ENCODE measurements at regions not wholly inside any gene's neighbourhood (a gene's known extent, or its start where the extent isn't known, plus 50 kb on each side); places are given as distances from the start of the nearest gene placed in this dataset.

- Mint-ChIP-seq H3K27ac (no peak overlapping the region), H3K9me3 (peaks cover 6 to 9% of the 10 kb centered on the region in 2 donors), H3K4me3 (no peak overlapping the region), H3K27me3 (peaks cover 7% of the 10 kb centered on the region), H3K4me1 (no peaks in the 10 kb centered on the region)
- DNase-seq: no peak
- no peak for ATAC-seq
Observed at GRCh38 chr6:126812010-126812409, 306.5 kb upstream of the RSPO3 start.

DNA sequence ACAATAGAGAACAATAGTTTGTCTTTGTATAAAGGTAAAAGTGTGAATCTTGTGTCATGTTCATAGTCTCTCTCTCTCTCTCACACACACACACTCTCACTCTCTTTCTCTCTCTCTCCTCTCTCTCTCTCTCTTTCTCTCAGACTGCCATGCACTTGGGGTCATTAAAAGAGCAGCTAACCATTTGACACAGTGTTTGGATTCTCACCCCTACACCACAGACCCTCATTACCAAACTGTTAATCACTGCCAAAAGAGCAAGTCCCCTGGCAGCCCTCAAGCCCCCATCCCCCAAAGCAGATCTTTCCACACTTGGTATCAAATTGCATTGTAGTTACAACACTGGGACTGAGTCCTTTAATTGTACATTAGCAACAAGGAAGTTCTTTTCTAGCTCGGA lies 305.8 kb upstream of the RSPO3 start:
- DNase-seq (no peak), ATAC-seq (no peak)
- no peak overlapping the region for H3K27ac Mint-ChIP-seq
- H3K9me3 Mint-ChIP-seq: peaks cover 6 to 9% of the 10 kb centered on the region in 2 donors
- H3K4me3 Mint-ChIP-seq: no peak overlapping the region
- peaks cover 3% of the 10 kb centered on the region for H3K27me3 Mint-ChIP-seq
- H3K4me1 Mint-ChIP-seq: no peaks in the 10 kb centered on the region

- no peak overlapping the region for H3K27ac Mint-ChIP-seq
- DNase-seq (no peak), ATAC-seq (no peak)
- no peak overlapping the region for H3K4me3 Mint-ChIP-seq
- peaks cover 6 to 9% of the 10 kb centered on the region in 2 donors for H3K9me3 Mint-ChIP-seq
- no peaks in the 10 kb centered on the region for H3K4me1 Mint-ChIP-seq
- H3K27me3 Mint-ChIP-seq: no peaks in the 10 kb centered on the region
Observed at GRCh38 chr6:126820634-126821033, 297.8 kb upstream of the RSPO3 start.

GRCh38 chr6:126821706-126822105 lies 296.8 kb upstream of the RSPO3 start:
- Mint-ChIP-seq H3K9me3 (no peaks in the 10 kb centered on the region), H3K27ac (no peak overlapping the region), H3K27me3 (no peaks in the 10 kb centered on the region), H3K4me1 (no peaks in the 10 kb centered on the region), H3K4me3 (no peak overlapping the region)
- no peak for DNase-seq
- ATAC-seq: no peak

DNA sequence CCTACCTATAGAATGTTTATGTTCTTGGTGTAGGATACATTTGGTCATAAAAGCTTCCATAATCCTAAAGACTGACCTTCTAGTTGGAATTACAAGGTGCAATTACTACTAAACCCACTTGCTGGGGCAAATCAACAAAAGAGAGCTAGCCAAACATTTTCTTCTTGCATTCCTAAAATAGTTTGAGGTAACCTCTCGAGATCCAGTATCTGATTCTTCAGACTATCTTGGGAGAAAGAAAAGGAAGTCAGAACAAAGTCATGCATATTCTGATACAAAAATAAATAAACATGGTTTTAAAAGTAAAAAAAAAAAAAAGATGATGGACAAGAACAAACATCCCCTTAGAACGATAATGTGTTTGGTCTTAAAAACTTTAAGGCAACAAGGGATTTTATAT lies 294.2 kb upstream of the RSPO3 start:
- H3K27me3 Mint-ChIP-seq: no peaks in the 10 kb centered on the region
- ATAC-seq (no peak), DNase-seq (no peak)

DNA sequence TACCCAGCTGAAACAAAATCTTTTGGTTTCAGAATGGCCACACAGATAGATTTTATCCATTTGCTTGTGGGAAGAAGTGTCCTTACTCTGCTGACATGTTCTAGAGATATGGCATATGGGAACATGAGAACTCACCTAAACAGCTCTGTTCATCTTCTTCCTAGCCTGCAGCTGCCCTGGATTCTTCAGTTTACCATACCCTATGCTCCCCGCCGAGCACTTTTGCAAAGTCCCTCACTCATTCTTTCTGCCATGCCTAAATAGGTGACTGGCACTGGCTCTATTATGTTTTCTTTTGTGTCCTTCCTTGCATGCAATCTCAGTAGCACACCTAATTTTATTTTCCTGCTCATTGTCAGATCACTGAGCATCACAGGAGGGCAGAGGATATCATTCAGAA lies 293.7 kb upstream of the RSPO3 start:
- Mint-ChIP-seq H3K27me3 (no peaks in the 10 kb centered on the region), H3K27ac (no peak overlapping the region), H3K4me3 (no peak overlapping the region), H3K9me3 (no peaks in the 10 kb centered on the region), H3K4me1 (no peaks in the 10 kb centered on the region)
- ATAC-seq: no peak
- DNase-seq: no peak

More for the DNA sequence above, 294.2 kb upstream of the RSPO3 start:
- Mint-ChIP-seq H3K4me1 (no peaks in the 10 kb centered on the region), H3K4me3 (no peak overlapping the region), H3K27ac (no peak overlapping the region), H3K9me3 (no peaks in the 10 kb centered on the region)

DNA sequence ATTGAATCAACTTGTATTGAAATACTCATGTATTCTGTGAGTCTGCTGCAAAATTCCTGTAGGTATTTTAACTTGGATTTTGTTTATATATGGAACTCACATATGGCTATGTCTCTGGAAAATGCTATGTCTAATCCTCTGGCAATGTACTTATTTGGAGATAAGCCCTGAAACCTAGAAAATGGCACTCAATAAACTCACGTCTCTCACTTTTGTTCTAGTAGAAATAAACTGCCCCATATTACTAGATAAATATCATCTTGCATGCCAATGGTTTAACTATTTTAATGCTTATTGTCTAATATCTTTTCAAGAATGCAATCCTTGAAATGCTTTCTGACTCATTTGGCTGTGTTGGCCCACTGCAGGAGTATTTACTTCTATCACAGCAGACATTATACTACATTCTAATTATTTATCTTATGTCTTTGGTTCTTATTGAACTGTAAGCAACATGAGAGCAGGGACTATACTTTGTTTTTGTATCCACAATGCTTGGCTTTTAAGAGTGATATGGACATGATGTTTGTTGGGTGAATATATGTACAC lies 292.2 kb upstream of the RSPO3 start:
- DNase-seq (no peak), ATAC-seq (no peak)
- no peak overlapping the region for H3K27ac Mint-ChIP-seq
- H3K9me3 Mint-ChIP-seq: no peaks in the 10 kb centered on the region
- no peaks in the 10 kb centered on the region for H3K27me3 Mint-ChIP-seq
- no peaks in the 10 kb centered on the region for H3K4me1 Mint-ChIP-seq
- no peak overlapping the region for H3K4me3 Mint-ChIP-seq

DNA sequence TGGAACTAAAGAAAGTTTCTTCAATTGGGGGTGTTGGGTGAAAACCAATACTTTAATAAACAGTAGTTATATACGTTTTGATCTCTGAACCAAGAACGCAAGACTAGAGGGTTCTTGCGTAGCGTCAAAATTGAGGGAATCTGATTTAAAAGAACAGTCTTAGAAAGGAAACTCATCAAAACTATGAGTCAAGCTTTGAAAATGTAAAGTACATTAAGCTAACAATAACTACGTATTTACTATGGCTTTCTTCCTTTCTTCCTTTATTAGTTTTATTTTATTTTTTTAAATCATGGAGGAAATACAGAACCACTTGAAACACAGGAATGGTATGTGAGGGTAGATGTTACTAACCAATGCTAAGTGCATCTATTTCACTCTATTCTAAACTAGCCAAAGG lies 287.0 kb upstream of the RSPO3 start:
- no peak for DNase-seq
- no peaks in the 10 kb centered on the region for H3K27me3 Mint-ChIP-seq
- H3K4me1 Mint-ChIP-seq: no peaks in the 10 kb centered on the region
- no peak overlapping the region for H3K27ac Mint-ChIP-seq
- no peak for ATAC-seq
- H3K4me3 Mint-ChIP-seq: no peak overlapping the region
- H3K9me3 Mint-ChIP-seq: no peaks in the 10 kb centered on the region

- ATAC-seq: no peak
- Mint-ChIP-seq H3K27ac (no peak overlapping the region), H3K27me3 (no peaks in the 10 kb centered on the region), H3K4me3 (no peak overlapping the region), H3K4me1 (no peaks in the 10 kb centered on the region), H3K9me3 (no peaks in the 10 kb centered on the region)
- DNase-seq: no peak
Observed at GRCh38 chr6:126842769-126843168, 275.7 kb upstream of the RSPO3 start.

DNA sequence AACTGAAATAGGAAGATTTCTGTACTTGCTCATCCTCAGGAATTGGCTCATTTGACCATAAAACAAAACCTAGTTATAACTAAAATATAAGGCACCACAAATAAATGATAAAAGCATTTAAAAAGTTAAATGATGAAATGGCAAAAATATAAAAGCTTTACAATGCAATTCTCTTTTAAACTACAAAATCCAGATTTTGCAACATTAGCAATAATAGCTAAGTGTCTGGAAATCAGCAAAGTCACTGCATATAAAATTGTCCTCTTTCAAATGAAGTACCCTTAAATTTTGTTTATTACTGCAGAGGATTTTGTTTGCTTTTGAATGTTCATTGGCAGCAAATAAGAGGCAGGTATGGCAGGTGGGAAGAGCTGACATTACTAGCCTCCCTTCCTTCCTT lies 270.4 kb upstream of the RSPO3 start:
- Mint-ChIP-seq H3K27ac (no peak overlapping the region), H3K4me1 (no peaks in the 10 kb centered on the region), H3K9me3 (peaks cover 0 to 18% of the 10 kb centered on the region in 2 donors), H3K27me3 (no peaks in the 10 kb centered on the region), H3K4me3 (no peak overlapping the region)
- ATAC-seq (no peak), DNase-seq (no peak)

DNA sequence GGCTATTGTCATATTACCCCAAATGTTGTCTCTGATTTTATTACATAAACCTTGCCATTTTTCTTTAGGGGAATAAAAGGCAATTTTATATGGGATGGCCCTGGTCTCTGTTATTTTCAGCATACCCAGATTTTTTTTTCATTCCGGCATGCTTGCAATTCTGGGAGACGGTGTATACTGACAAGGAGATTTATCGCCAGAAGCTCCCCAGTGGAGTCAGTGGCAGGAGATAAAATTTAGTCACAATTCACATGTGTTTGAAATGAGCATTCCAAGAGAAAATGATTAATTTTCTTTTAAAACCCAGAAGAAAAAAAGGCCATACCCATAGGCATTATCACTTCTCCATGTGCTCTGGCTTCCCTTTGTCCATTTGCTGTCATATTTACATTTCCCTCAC lies 250.8 kb upstream of the RSPO3 start:
- Mint-ChIP-seq H3K27me3 (no peaks in the 10 kb centered on the region), H3K4me1 (no peaks in the 10 kb centered on the region), H3K4me3 (no peak overlapping the region), H3K27ac (no peak overlapping the region), H3K9me3 (peaks cover 0 to 9% of the 10 kb centered on the region in 2 donors)
- DNase-seq: no peak
- ATAC-seq: no peak

GRCh38 chr6:126873351-126873750 lies 245.1 kb upstream of the RSPO3 start:
- H3K4me3 Mint-ChIP-seq: no peak overlapping the region
- DNase-seq (no peak), ATAC-seq (no peak)
- H3K27me3 Mint-ChIP-seq: no peaks in the 10 kb centered on the region
- no peak overlapping the region for H3K27ac Mint-ChIP-seq
- no peaks in the 10 kb centered on the region for H3K9me3 Mint-ChIP-seq
- H3K4me1 Mint-ChIP-seq: no peaks in the 10 kb centered on the region

DNA sequence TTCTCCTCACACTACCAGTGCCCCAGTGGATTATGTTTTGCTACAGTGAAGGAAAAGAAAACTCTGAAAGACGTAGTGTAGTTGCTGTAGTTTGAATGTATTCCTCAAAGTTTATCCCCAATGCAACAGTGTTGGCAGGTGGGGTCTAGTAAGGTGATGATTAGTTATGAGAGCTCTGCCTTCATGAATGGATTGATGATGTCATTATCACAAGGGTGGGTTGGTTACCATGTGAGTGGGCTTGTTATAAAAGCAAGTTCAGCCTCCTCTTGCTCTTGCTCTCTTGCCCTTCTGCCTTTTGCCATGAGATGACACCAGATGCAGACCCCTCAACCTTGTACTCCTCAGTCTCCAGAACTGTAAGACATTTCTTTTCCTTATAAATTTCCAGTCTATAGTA lies 244.7 kb upstream of the RSPO3 start:
- ATAC-seq: no peak
- H3K27me3 Mint-ChIP-seq: no peaks in the 10 kb centered on the region

GRCh38 chr6:126876446-126876845 lies 242.0 kb upstream of the RSPO3 start:
- ATAC-seq: no peak
- Mint-ChIP-seq H3K9me3 (no peaks in the 10 kb centered on the region), H3K4me3 (no peak overlapping the region), H3K27ac (no peak overlapping the region), H3K27me3 (no peaks in the 10 kb centered on the region), H3K4me1 (no peaks in the 10 kb centered on the region)
- DNase-seq: no peak

More for the DNA sequence above, 244.7 kb upstream of the RSPO3 start:
- H3K4me3 Mint-ChIP-seq: no peak overlapping the region
- no peaks in the 10 kb centered on the region for H3K9me3 Mint-ChIP-seq
- H3K27ac Mint-ChIP-seq: no peak overlapping the region
- H3K4me1 Mint-ChIP-seq: no peaks in the 10 kb centered on the region
- no peak for DNase-seq

GRCh38 chr6:126880964-126881363 lies 237.5 kb upstream of the RSPO3 start:
- Mint-ChIP-seq H3K4me1 (no peaks in the 10 kb centered on the region), H3K27ac (no peak overlapping the region), H3K27me3 (no peaks in the 10 kb centered on the region), H3K9me3 (no peaks in the 10 kb centered on the region), H3K4me3 (no peak overlapping the region)
- ATAC-seq (no peak), DNase-seq (no peak)

- Mint-ChIP-seq H3K27ac (no peak overlapping the region), H3K4me1 (no peaks in the 10 kb centered on the region), H3K9me3 (peaks cover 0 to 4% of the 10 kb centered on the region in 2 donors), H3K27me3 (no peaks in the 10 kb centered on the region), H3K4me3 (no peak overlapping the region)
- DNase-seq (no peak), ATAC-seq (no peak)
Observed at GRCh38 chr6:126886106-126886505, 232.4 kb upstream of the RSPO3 start.

All from stimulated activated naive CD8-positive, alpha-beta T cell treated with anti-CD3 and anti-CD28 coated beads, Interleukin-15, amount 100 ng/mL, for 72 hours (primary cell).